ENCODE measurements at regions not wholly inside any gene's neighbourhood (a gene's known extent, or its start where the extent isn't known, plus 50 kb on each side); places are given as distances from the start of the nearest gene placed in this dataset.

DNA sequence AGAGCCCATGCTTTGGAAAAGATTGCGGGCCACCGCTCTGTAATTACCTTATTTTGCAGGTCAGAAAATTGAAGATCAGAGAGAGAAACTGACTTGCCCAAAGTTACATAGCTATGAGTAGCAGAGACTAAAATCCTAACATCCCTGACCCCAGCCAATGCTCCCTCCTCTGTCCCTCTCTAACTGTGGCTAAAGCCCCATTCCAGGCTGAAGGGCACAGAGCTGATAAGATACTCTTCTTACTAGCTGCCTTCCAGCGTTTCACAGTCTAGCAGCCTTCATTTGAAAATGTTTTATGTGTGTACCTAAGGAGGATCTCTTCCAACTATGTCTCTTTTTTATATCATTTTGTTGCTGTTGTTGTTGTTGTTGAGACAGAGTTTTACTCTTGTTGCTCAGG, 81.4 kb upstream of the LRATD1 start (continued):
- TF ChIP-seq, protein P1, sequence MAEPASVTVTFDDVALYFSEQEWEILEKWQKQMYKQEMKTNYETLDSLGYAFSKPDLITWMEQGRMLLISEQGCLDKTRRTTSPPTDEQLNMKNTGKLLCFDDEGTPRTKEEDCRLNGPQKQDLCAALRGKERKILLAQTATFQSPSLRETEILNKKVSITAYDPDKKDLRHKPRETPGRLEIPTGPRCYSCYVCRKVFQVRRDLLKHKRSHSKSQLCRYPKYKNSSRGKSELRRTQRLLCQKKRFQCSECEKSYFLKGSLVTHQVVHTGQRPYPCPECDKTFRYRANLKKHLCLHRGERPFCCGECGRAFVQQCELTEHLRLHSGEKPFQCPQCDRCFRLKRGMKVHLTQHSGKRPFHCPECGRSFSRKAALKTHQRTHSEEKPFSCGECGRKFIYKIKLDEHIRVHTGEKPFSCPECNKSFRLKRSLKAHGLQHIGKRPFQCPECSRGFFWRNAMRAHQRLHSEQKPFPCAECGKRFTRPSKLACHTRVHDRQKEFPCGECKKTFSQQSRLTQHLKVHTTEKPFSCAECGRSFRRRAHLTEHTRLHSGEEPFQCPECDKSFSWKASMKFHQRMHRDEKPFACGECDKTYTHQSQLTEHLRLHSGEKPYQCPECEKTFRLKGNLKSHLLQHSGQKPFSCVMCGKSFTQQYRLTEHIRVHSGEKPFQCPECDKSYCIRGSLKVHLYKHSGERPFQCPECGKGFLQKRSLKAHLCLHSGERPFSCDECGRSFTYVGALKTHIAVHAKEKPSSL (CRISPR knock-in tag; conservative IDR thresholded peaks at IDR 0.05) = no peak

DNA sequence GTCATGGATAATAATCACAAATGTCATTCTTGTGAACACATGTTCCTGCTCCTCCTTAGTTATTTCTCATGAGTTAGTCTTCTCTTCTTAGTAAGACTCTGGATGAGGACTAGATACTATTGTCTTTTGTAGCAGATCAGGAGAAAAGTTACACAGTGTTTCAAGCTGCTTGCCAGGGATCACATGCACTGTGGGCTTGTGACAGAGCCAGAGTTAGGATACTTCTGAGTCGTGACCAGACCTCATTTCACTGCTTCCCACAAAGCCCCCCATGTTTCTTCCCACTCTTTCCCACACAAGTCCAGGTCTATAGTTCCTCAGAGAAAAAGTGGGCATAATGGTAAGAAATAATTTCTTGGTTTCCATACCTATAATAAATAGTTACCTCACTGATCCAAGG, 80.2 kb upstream of the LRATD1 start:
- no peak overlapping the region for H3K4me3 Mint-ChIP-seq
- H3K36me3 Mint-ChIP-seq = no peaks in the 10 kb centered on the region
- H3K4me1 Mint-ChIP-seq = no peaks in the 10 kb centered on the region
- H3K27me3 Mint-ChIP-seq (ENCODE audit: low read depth) = no peaks in the 10 kb centered on the region; the same call in 1 of the 2 replicates
- DNase-seq (ENCODE audit: low spot score) (no peak), ATAC-seq (no peak)
- ChIA-PET CTCF (no interaction called here), POLR2A (no interaction called here)
- TF ChIP-seq ZNF138 (CRISPR knock-in tag; conservative IDR thresholded peaks at IDR 0.05) = no peak
- TF ChIP-seq FOXK1 (CRISPR knock-in tag; IDR thresholded peaks at IDR 0.05) = no peak
- TF ChIP-seq, protein P2, sequence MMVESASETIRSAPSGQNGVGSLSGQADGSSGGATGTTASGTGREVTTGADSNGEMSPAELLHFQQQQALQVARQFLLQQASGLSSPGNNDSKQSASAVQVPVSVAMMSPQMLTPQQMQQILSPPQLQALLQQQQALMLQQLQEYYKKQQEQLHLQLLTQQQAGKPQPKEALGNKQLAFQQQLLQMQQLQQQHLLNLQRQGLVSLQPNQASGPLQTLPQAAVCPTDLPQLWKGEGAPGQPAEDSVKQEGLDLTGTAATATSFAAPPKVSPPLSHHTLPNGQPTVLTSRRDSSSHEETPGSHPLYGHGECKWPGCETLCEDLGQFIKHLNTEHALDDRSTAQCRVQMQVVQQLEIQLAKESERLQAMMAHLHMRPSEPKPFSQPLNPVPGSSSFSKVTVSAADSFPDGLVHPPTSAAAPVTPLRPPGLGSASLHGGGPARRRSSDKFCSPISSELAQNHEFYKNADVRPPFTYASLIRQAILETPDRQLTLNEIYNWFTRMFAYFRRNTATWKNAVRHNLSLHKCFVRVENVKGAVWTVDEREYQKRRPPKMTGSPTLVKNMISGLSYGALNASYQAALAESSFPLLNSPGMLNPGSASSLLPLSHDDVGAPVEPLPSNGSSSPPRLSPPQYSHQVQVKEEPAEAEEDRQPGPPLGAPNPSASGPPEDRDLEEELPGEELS (CRISPR knock-in tag; IDR thresholded peaks at IDR 0.05) = no peak
- TF ChIP-seq CTCF (IDR thresholded peaks at IDR 0.05) = no peak
- TF ChIP-seq, protein P3, sequence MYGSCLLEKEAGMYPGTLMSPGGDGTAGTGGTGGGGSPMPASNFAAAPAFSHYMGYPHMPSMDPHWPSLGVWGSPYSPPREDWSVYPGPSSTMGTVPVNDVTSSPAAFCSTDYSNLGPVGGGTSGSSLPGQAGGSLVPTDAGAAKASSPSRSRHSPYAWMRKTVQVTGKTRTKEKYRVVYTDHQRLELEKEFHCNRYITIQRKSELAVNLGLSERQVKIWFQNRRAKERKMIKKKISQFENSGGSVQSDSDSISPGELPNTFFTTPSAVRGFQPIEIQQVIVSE (CRISPR knock-in tag; IDR thresholded peaks at IDR 0.05; ENCODE audit: borderline replicate concordance) = no peak
- no peak for TF ChIP-seq ZNF263 (CRISPR knock-in tag; IDR thresholded peaks at IDR 0.05; ENCODE audit: low read depth)
- no peak for TF ChIP-seq NR3C1 (CRISPR knock-in tag; conservative IDR thresholded peaks at IDR 0.05; ENCODE audit: low read depth)
- no peak for TF ChIP-seq MXD4 (CRISPR knock-in tag; IDR thresholded peaks at IDR 0.05; ENCODE audit: borderline replicate concordance)
- no peak for TF ChIP-seq OVOL2 (CRISPR knock-in tag; IDR thresholded peaks at IDR 0.05; ENCODE audit: borderline replicate concordance)
- TF ChIP-seq ATF6 (CRISPR knock-in tag; IDR thresholded peaks at IDR 0.05) = no peak
- H3K27ac Mint-ChIP-seq = no peak overlapping the region
- no peaks in the 10 kb centered on the region for H3K9me3 Mint-ChIP-seq

GRCh38 chr2:14552818-14553217, 79.7 kb upstream of the LRATD1 start:
- POLR2A ChIA-PET = no interaction called here
- CTCF ChIA-PET = no interaction called here
- no peak for DNase-seq (ENCODE audit: low spot score)
- ATAC-seq = no peak
- no peak overlapping the region for H3K4me3 Mint-ChIP-seq
- H3K27ac Mint-ChIP-seq = no peak overlapping the region
- no peaks in the 10 kb centered on the region for H3K36me3 Mint-ChIP-seq
- no peak for TF ChIP-seq MYBL2 (CRISPR knock-in tag; IDR thresholded peaks at IDR 0.05)
- no peak for TF ChIP-seq CTCF (IDR thresholded peaks at IDR 0.05)
- TF ChIP-seq ZNF263 (CRISPR knock-in tag; IDR thresholded peaks at IDR 0.05; ENCODE audit: low read depth) = no peak
- no peaks in the 10 kb centered on the region for H3K9me3 Mint-ChIP-seq
- no peaks in the 10 kb centered on the region; the same call in 1 of the 2 replicates for H3K27me3 Mint-ChIP-seq (ENCODE audit: low read depth)
- no peaks in the 10 kb centered on the region for H3K4me1 Mint-ChIP-seq

All from WTC11 (cell line).